ENCODE measurements at regions not wholly inside any gene's neighbourhood (a gene's known extent, or its start where the extent isn't known, plus 50 kb on each side); places are given as distances from the start of the nearest gene placed in this dataset.

DNA sequence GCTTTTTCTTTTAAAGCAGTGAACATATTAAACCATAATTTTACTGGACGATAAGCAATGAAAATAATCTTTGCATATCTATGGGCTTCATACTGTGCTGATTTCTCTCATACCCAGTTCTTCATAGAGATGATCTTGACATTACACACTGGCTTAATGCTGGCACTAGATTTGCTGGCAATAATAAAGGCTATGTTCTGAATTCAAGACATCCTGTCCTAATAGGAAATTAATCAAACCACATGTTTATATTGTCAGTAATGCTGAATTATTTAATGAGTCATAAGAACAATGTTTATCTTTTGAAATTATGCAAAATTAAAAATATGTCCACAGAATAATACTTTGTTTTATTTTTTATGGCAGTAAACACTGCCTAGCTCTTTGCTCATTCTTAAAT, 643.2 kb downstream of the OTOL1 start:
- Histone ChIP-seq H3K36me3 (ENCODE audit: control insufficient read depth, insufficient read depth, low read length) (no peaks in the 10 kb centered on the region), H3K27me3 (ENCODE audit: control insufficient read depth in 2 of 2, insufficient read depth in 2 of 2, low read length in 2 of 2) (no peaks in the 10 kb centered on the region), H3K4me3 (no peak overlapping the region), H3K9me3 (replicated peaks; ENCODE audit: control insufficient read depth, insufficient read depth, low read depth, low read length) (no peaks in the 10 kb centered on the region), H3K79me2 (ENCODE audit: control insufficient read depth, insufficient read depth, low read length) (no peaks in the 10 kb centered on the region), H2AFZ (ENCODE audit: low read depth, low read length) (no peak overlapping the region), H3K9ac (ENCODE audit: insufficient read depth in 1 of 2, low read depth in 2 of 2, low read length in 2 of 2) (no peak overlapping the region), H3K9me1 (ENCODE audit: control insufficient read depth, insufficient read depth, low read length) (no peaks in the 10 kb centered on the region), H3K4me1 (replicated peaks in 1 of 2; ENCODE audit: control insufficient read depth in 2 of 2, insufficient read depth in 2 of 2, low read length in 2 of 2) (no peaks in the 10 kb centered on the region), H3K27ac (ENCODE audit: extremely low read depth, low read depth, low read length) (no peak overlapping the region), H3K4me2 (ENCODE audit: insufficient read depth, low read length) (no peak overlapping the region), H4K20me1 (replicated peaks; ENCODE audit: control insufficient read depth, insufficient read depth, low read length) (no peaks in the 10 kb centered on the region)
- intact Hi-C loops (cut with micrococcal nuclease), result no loop called here
- WGBS (ENCODE audit: insufficient coverage, low coverage, missing lambda C conversion rate), result 7% methylated on average over 1 of the region's 1 CpG
- ChIA-PET CTCF (ENCODE audit: low intra/inter-chr PET ratio) (no interaction called here), POLR2A (no interaction called here)
- no TSS peak for BruUV-seq (replicated peaks)
- TF ChIP-seq EGR1 (conservative IDR thresholded peaks at IDR 0.05), result no peak
- TF ChIP-seq, protein P1, sequence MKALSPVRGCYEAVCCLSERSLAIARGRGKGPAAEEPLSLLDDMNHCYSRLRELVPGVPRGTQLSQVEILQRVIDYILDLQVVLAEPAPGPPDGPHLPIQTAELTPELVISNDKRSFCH (CRISPR knock-in tag; IDR thresholded peaks at IDR 0.05), result no peak
- TF ChIP-seq, protein P1 (tag; IDR thresholded peaks at IDR 0.05), result no peak
- TF ChIP-seq ZKSCAN1 (IDR thresholded peaks at IDR 0.05; ENCODE audit: low read depth, low read length), result no peak
- TF ChIP-seq DNMT1 (IDR thresholded peaks at IDR 0.05), result no peak
- no peak for TF ChIP-seq RBM25 (IDR thresholded peaks at IDR 0.05; ENCODE audit: low read depth, low read length, severe bottlenecking)
- TF ChIP-seq NFIC (IDR thresholded peaks at IDR 0.05), result no peak
- in situ Hi-C loops (cut with MboI), result no loop called here
- ATAC-seq, result no peak
- FAIRE-seq, result no peak
- no peak for DNase-seq (ENCODE audit: extremely low read depth in 1 of 4, low spot score in 3 of 4)

DNA sequence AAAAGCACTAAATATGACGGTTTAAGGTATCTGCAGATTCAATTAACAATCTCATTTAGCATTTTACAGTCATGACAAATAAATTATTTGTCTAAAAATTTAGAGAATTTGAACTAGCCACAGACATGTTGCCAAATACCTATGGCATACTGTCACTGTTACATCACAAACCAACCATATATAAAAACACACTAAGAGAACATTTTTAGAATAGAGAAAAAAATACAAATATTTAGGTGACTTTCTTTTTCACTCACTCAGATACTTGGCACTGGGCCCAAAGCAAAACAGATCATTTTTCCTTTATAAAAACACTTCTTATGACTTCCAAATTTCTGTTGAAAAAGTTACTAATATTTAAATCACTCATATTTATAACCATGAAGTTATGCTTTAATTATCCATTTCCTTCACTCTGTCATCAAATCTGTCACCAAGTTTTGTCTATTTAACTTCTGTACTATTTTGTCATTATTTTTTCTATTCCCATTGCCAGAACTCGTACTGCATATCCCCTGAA, 644.7 kb downstream of the OTOL1 start:
- Histone ChIP-seq H3K36me3 (ENCODE audit: control insufficient read depth, insufficient read depth, low read length) (no peaks in the 10 kb centered on the region), H3K27me3 (ENCODE audit: control insufficient read depth in 2 of 2, insufficient read depth in 2 of 2, low read length in 2 of 2) (no peaks in the 10 kb centered on the region), H3K9ac (ENCODE audit: insufficient read depth in 1 of 2, low read depth in 2 of 2, low read length in 2 of 2) (no peak overlapping the region), H3K27ac (ENCODE audit: extremely low read depth, low read depth, low read length) (no peak overlapping the region), H3K79me2 (ENCODE audit: control insufficient read depth, insufficient read depth, low read length) (no peaks in the 10 kb centered on the region), H3K4me2 (ENCODE audit: insufficient read depth, low read length) (no peak overlapping the region), H3K9me3 (replicated peaks; ENCODE audit: control insufficient read depth, insufficient read depth, low read depth, low read length) (no peaks in the 10 kb centered on the region), H3K9me1 (ENCODE audit: control insufficient read depth, insufficient read depth, low read length) (no peaks in the 10 kb centered on the region), H3K4me3 (no peak overlapping the region), H2AFZ (ENCODE audit: low read depth, low read length) (no peak overlapping the region), H3K4me1 (replicated peaks in 1 of 2; ENCODE audit: control insufficient read depth in 2 of 2, insufficient read depth in 2 of 2, low read length in 2 of 2) (no peaks in the 10 kb centered on the region), H4K20me1 (replicated peaks; ENCODE audit: control insufficient read depth, insufficient read depth, low read length) (no peaks in the 10 kb centered on the region)
- no peak for FAIRE-seq
- CTCF ChIA-PET (ENCODE audit: low intra/inter-chr PET ratio), result no interaction called here
- WGBS (ENCODE audit: insufficient coverage, low coverage, missing lambda C conversion rate), result 0% methylated on average over 1 of the region's 2 CpGs
- BruUV-seq (replicated peaks), result no TSS peak
- ATAC-seq, result no peak
- DNase-seq (ENCODE audit: extremely low read depth in 1 of 4, low spot score in 3 of 4), result no peak
- in situ Hi-C loops (cut with MboI), result no loop called here
- TF ChIP-seq ZNF407 (IDR thresholded peaks at IDR 0.05; ENCODE audit: low read depth), result no peak
- TF ChIP-seq TCF3 (CRISPR knock-in tag; IDR thresholded peaks at IDR 0.05), result no peak
- no peak for TF ChIP-seq HDAC8 (tag; IDR thresholded peaks at IDR 0.05)
- intact Hi-C loops (cut with micrococcal nuclease), result no loop called here
- POLR2A ChIA-PET, result no interaction called here
